Non-pigmented ciliary epithelial cell (primary cell): ENCODE measurements at regions not wholly inside any gene's neighbourhood (a gene's known extent, or its start where the extent isn't known, plus 50 kb on each side); places are given as distances from the start of the nearest gene placed in this dataset.

ENCODE experiments used
- DNase-seq: peaks from one replicate; pipeline ENCODE4 v3.0.0-alpha.2; 2010; ENCODE audit warnings: low read depth

DNA sequence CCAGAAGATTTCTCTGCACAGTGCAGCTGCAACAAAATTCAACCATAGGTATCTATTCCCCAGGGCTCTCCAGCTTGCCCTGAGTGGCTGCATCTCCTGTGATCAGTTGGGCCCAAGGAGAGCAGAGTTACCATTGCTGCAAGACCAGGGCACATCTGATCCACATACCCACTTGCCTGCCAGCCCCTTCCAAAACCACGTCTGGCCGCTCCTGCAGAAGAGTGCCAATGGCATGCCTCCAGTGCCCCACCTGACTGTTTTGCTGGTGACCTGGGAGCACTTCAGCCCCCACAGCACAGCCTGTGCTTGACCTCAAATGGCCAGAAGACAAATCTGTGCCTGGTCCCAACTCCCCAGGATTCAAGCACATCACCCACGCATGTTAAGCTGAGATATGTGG, 526.1 kb upstream of the GBE1 start:
- no peak for DNase-seq

GRCh38 chr3:82281205-82281604, 519.8 kb upstream of the GBE1 start:
- no peak for DNase-seq

DNA sequence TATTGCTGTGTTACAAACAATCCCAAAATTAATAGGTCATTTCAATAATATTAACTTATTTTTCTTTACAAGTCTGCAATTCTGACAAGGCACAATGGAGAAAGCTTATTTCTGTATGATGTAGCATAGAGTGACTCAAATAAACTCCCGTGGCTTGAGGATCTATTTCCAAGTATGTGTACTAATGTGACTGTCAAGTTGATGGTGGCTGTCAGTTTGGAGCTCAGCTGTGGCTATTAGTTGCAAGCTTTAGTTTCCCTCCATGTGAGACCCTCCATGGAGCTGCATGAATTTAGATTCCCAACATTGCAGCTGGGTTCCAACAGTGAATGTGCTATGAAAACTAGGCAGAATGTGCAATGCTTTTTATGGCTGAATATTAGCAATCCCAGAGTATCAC, 515.5 kb upstream of the GBE1 start:
- DNase-seq: no peak

GRCh38 chr3:82274897-82275296, 513.5 kb upstream of the GBE1 start:
- no peak for DNase-seq

DNA sequence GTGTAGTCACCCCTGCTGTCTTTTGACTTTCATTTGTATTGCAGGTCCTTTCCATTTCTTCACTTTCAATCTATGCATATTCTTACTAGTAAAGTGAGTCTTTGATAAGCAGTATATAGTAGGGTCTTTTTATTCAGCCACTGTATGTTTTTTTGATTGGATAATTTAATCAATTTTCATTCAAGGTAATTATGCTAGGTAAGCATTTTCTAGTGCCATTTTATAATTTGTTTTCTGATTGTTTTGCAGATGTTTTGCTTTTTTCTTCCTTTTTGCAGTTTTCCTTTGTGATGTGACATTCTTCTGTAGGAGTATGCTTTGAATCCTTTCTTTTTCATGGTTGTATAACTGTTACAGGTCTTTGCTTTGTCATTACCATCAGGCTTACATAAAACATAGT, 504.3 kb upstream of the GBE1 start:
- DNase-seq: no peak

DNA sequence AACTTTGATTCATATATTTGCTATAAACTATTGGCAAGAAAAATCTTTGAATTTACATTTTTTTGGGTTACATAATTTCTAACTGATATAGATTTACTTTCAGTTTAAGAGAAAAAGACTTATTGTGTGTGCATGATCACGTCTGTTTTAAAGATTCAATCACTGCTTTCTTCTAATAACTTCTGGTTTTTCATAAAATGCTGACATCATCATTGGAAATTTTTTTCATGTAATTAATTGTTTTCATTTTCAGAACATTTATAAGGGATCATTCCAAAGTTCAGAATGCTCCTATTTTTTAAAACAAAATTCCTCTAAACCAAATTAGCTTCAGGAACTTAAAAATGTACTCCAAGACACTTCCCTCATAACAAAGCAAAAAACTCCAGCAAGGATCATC, 500.7 kb upstream of the GBE1 start:
- no peak for DNase-seq

- no peak for DNase-seq
Measured at GRCh38 chr3:82261637-82262036, 500.2 kb upstream of the GBE1 start.

DNA sequence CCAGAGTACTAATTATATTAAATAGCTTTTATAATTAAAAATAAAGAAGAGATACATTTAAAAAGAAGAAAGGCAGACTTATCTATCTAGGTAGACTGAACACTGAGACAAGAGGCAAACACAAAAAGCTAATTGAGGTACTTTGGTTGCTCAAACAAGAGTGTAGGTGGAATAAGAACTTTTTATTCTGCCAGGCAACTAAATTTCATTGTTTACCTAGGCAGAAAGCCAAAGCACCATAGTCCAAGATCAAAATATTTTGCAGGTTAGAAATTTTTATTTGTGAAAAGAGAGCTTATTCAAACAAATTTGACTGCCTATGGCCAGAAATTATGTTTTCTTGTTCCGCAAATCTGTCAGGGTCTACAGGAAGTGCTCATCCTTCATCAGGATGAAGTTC, 499.6 kb upstream of the GBE1 start:
- DNase-seq: no peak

GRCh38 chr3:82259994-82260393, 498.5 kb upstream of the GBE1 start:
- DNase-seq: no peak

GRCh38 chr3:82240322-82240721, 478.9 kb upstream of the GBE1 start:
- no peak for DNase-seq

GRCh38 chr3:82236257-82236656, 474.8 kb upstream of the GBE1 start:
- DNase-seq: no peak

GRCh38 chr3:82229397-82229796, 468.0 kb upstream of the GBE1 start:
- no peak for DNase-seq

DNA sequence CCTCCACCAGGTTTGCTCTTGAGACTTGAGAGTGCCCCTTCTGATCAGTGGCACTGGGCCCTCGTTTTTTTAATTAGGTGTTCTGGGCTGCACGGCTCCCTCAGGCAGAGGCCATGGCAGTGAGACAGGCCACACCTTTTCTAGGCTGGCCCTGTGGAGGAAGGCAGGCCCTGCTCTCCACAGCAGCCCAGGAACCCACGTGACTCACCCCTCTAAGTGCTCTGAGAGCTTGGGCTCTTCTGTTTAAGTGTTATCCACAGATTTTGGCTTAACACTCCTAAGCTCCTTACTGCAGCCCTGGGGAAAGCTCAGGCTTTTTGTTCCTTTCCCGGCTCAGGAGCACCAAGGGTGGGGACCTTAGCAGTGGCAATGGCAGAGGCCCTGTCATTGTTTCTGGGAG, 463.2 kb upstream of the GBE1 start:
- DNase-seq: no peak

- no peak for DNase-seq
Measured at GRCh38 chr3:82222401-82222800, 461.0 kb upstream of the GBE1 start.

DNA sequence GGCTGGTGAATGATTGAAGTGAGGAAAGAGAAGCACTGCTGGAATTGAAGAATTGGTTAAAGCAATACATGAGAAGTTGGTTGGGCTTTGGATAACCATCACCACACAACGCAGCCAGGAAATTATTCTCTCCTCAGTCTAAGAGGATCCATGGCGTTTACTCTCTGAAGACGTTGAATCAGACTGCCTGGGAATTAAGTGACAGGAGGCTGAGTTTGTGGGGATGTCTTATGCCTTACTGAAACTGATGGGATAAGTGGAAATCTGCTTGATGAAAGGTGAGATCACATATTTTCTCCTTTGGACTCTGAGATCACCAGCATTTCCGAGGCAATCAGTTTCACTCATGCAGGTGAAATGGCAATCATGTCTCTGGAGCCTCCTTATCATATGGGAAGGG, 456.1 kb upstream of the GBE1 start:
- DNase-seq: no peak

GRCh38 chr3:82208002-82208710, 446.7 kb upstream of the GBE1 start:
- DNase-seq: no peak

DNA sequence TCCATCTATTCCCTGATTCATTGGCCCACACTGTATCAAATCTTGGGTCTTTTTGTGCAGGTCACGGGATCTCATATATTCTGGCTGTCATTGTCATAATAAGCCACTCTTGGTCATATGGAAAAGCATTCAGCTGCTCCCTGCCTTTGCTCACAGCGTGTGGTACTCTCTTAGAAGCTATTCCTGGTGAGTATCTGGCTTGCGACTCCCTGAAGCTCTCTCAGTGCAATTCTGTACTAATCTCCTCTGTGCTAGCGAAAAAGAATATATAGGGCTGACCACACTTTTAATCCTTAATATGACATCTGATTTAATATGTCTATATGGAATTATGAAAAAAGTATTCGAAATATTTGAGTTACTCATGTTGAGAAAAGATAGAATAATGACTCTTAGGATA, 440.8 kb upstream of the GBE1 start:
- DNase-seq: no peak

DNA sequence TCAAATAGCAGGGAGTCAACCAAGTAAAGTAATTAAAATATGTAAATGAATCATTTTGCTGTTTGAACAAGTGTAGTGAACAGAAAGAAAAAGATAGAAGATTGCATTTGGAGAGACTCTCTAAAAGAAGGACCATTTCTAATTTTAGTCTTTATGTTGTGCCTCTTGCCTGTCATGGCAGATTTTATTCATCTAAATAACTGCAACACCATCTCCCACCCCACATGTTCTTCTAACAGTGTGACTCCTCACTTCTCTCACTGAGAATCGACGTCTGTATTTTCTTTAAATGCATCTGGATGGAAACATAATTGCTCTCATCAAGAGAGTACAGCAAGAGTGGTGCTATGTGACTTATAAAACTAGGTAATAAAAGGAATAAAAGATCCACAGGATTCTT, 439.9 kb upstream of the GBE1 start:
- DNase-seq: no peak

- DNase-seq: no peak
Measured at GRCh38 chr3:82198009-82198408, 436.6 kb upstream of the GBE1 start.

GRCh38 chr3:82196645-82197044, 435.2 kb upstream of the GBE1 start:
- DNase-seq: no peak

GRCh38 chr3:82194870-82195269, 433.4 kb upstream of the GBE1 start:
- DNase-seq: no peak

DNA sequence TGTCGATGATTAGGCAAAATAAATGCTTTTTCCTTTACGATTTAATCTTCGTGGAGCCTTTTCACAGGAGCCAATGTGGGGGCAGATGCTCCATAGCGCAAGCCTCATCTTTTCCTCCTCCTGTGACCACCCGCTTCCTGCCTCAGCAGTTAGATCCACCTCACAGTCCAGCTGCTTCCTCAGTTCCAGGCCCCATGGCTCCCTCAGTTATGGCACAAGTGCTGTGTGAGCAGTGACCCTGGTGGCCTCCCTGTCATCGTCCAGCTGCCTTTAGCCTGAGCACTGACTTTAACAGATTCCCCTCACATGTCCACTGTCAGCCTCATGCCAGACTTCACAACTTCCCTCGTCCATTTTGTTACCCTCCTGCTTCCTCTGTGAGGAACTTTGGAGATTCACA, 424.6 kb upstream of the GBE1 start:
- no peak for DNase-seq

- no peak for DNase-seq
Measured at GRCh38 chr3:82179291-82179690, 417.8 kb upstream of the GBE1 start.

GRCh38 chr3:82178291-82178690, 416.8 kb upstream of the GBE1 start:
- DNase-seq: no peak

DNA sequence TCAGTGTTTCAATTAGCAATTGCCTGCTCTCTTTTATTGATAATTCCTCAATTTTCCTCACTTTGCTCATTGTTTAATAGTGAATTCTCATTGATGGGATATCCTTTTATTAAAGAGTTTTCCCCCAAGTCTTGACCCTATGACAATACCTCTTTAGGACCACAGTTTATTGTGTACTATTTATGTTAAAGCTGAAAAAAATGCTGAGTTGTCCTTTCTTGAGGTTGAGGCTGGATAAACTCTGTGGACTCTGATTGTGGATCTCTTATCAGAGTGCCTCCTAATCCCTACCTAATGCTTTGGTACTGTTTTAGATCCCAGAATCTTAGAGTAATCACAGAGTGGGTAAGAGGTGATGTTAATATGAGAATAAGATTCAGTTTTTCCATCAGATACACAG, 416.3 kb upstream of the GBE1 start:
- DNase-seq: no peak
